DND-41 (cell line): ENCODE measurements at regions not wholly inside any gene's neighbourhood (a gene's known extent, or its start where the extent isn't known, plus 50 kb on each side); places are given as distances from the start of the nearest gene placed in this dataset.

ENCODE experiments used
- ATAC-seq: fragments of 200-7000 bp; cut with Tn5 transposase; 3 replicates; pipeline ENCODE4 v1.9.1; 2021; ENCODE audit warnings: low read depth; ENCODE audit not compliant: insufficient read depth
- DNase-seq: peaks from one replicate; pipeline ENCODE4 v3.0.0-alpha.2; 2020
- H2AFZ ChIP-seq: 2 replicates; pipeline ENCODE4 v1.6.0; 2012; ENCODE audit warnings: low read depth, low read length
- H3K27ac ChIP-seq: 2 replicates; pipeline ENCODE4 v1.5.1; 2012; ENCODE audit warnings: low read length, inconsistent platforms
- H3K27me3 ChIP-seq: fragments of 200-600 bp; sonication (generic); 2 replicates; pipeline ENCODE4 v1.6.0; 2012; ENCODE audit warnings: low read length, mild to moderate bottlenecking, inconsistent platforms; ENCODE audit not compliant: insufficient read depth, poor library complexity
- H3K36me3 ChIP-seq: 2 replicates; pipeline ENCODE4 v1.5.1; 2012; ENCODE audit warnings: low read length, inconsistent platforms; ENCODE audit not compliant: insufficient read depth
- H3K4me1 ChIP-seq: 2 replicates; pipeline ENCODE4 v1.5.1; 2012; ENCODE audit warnings: mild to moderate bottlenecking, low read length; ENCODE audit not compliant: insufficient read depth
- H3K4me2 ChIP-seq: 2 replicates; pipeline ENCODE4 v1.6.0; 2012; ENCODE audit warnings: mild to moderate bottlenecking, moderate library complexity, low read length, inconsistent platforms; ENCODE audit not compliant: insufficient read depth
- H3K4me3 ChIP-seq, 2 experiments: fragments of 200-600 bp in 1 of 2; shearing (Covaris generic) in 1 of 2; 2 replicates each; pipeline ENCODE4 v1.5.1; 2012 to 2016; ENCODE audit warnings: inconsistent platforms in 2 of 2, low read length in 2 of 2, mild to moderate bottlenecking in 2 of 2, low read depth in 1 of 2, moderate library complexity in 1 of 2
- H3K79me2 ChIP-seq: 2 replicates; pipeline ENCODE4 v1.6.0; 2012; ENCODE audit warnings: low read length, inconsistent platforms; ENCODE audit not compliant: insufficient read depth
- H3K9ac ChIP-seq: 2 replicates; pipeline ENCODE4 v1.6.0; 2012; ENCODE audit warnings: low read depth, mild to moderate bottlenecking, inconsistent platforms, low read length, moderate library complexity
- H3K9me3 ChIP-seq: 2 replicates; pipeline ENCODE4 v1.5.1; 2012; ENCODE audit warnings: low read length, moderate library complexity, mild to moderate bottlenecking, inconsistent platforms; ENCODE audit not compliant: insufficient read depth, severe bottlenecking
- H4K20me1 ChIP-seq: 2 replicates; pipeline ENCODE4 v1.6.0; 2012; ENCODE audit warnings: low read length; ENCODE audit not compliant: insufficient read depth
- CTCF ChIP-seq: IDR thresholded peaks from 2 replicates; pipeline ENCODE4 v1.5.1; 2012; ENCODE audit warnings: borderline replicate concordance, low read length, moderate library complexity, mild to moderate bottlenecking; ENCODE audit not compliant: poor library complexity, severe bottlenecking; ENCODE audit errors: extremely low read depth
- EZH2 ChIP-seq: IDR thresholded peaks from 3 replicates; pipeline ENCODE4 v1.6.1; 2012; ENCODE audit warnings: borderline replicate concordance, low read depth, mild to moderate bottlenecking, moderate library complexity, low read length, inconsistent platforms; ENCODE audit not compliant: severe bottlenecking

GRCh38 chr18:60563082-60563481 is 190.5 kb upstream of the MC4R start:
- Histone ChIP-seq H3K4me1 (peaks cover 6% of the 10 kb centered on the region), H3K79me2 (no peaks in the 10 kb centered on the region), H2AFZ (no peak overlapping the region), H4K20me1 (no peaks in the 10 kb centered on the region), H3K27ac (no peak overlapping the region), H3K4me3 (no peak overlapping the region), H3K9ac (no peak overlapping the region), H3K27me3 (no peaks in the 10 kb centered on the region), H3K9me3 (no peaks in the 10 kb centered on the region), H3K4me2 (no peak overlapping the region), H3K36me3 (no peaks in the 10 kb centered on the region)
- DNase-seq = no peak
- no peak for TF ChIP-seq CTCF
- TF ChIP-seq EZH2 = no peak
- ATAC-seq = no peak

GRCh38 chr18:60568220-60568619 is 195.6 kb upstream of the MC4R start:
- Histone ChIP-seq H3K4me3 (no peak overlapping the region), H2AFZ (no peak overlapping the region)

GRCh38 chr18:60570172-60570571 is 197.6 kb upstream of the MC4R start:
- peaks cover 9% of the 10 kb centered on the region for H3K4me1 ChIP-seq
- no peak overlapping the region for H3K4me2 ChIP-seq
- H3K27ac ChIP-seq = no peak overlapping the region
- DNase-seq (no peak), ATAC-seq (no peak)
- H2AFZ ChIP-seq = no peak overlapping the region
- H4K20me1 ChIP-seq = no peaks in the 10 kb centered on the region
- no peaks in the 10 kb centered on the region for H3K27me3 ChIP-seq
- H3K9ac ChIP-seq = no peak overlapping the region
- no peaks in the 10 kb centered on the region for H3K36me3 ChIP-seq
- no peak overlapping the region for H3K4me3 ChIP-seq
- H3K9me3 ChIP-seq = no peaks in the 10 kb centered on the region
- TF ChIP-seq EZH2 (no peak), CTCF (no peak)
- H3K79me2 ChIP-seq = no peaks in the 10 kb centered on the region

More at GRCh38 chr18:60568220-60568619, 195.6 kb upstream of the MC4R start:
- H4K20me1 ChIP-seq = no peaks in the 10 kb centered on the region
- H3K9me3 ChIP-seq = no peaks in the 10 kb centered on the region
- H3K79me2 ChIP-seq = no peaks in the 10 kb centered on the region
- TF ChIP-seq CTCF (no peak), EZH2 (no peak)
- H3K4me2 ChIP-seq = no peak overlapping the region
- DNase-seq (no peak), ATAC-seq (peak; percentile 48; the same call in 2 of the 3 replicates)
- H3K27me3 ChIP-seq = no peaks in the 10 kb centered on the region
- no peaks in the 10 kb centered on the region for H3K36me3 ChIP-seq
- H3K4me1 ChIP-seq = peaks cover 9% of the 10 kb centered on the region
- H3K27ac ChIP-seq = no peak overlapping the region
- H3K9ac ChIP-seq = no peak overlapping the region

DNA sequence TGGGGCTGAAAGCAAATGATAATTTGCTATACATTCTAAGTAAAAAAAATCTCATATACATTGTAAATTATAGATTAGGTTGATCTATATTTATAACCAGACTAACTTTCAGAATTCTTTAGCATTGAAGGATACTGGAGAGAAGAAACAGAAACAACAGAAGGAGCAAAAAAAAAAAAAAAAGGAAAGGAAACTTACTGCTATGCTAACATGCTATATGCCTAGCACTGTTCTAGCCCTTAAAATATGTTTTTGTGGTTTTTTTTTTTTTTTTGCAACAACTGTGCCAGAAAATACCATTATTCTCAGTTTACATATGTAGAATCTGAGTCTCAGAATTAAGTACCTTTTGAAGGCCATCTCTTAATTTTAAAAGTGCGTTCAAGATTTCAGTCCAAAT is 204.9 kb upstream of the MC4R start:
- no peaks in the 10 kb centered on the region for H4K20me1 ChIP-seq
- TF ChIP-seq CTCF (no peak), EZH2 (no peak)
- H3K79me2 ChIP-seq = no peaks in the 10 kb centered on the region
- no peak overlapping the region for H3K9ac ChIP-seq
- H3K27ac ChIP-seq = no peak overlapping the region
- no peak for DNase-seq
- H3K36me3 ChIP-seq = no peaks in the 10 kb centered on the region
- no peaks in the 10 kb centered on the region for H3K27me3 ChIP-seq
- H3K4me2 ChIP-seq = no peak overlapping the region
- no peaks in the 10 kb centered on the region for H3K9me3 ChIP-seq
- ATAC-seq = no peak
- H2AFZ ChIP-seq = no peak overlapping the region
- no peak overlapping the region for H3K4me3 ChIP-seq
- no peaks in the 10 kb centered on the region for H3K4me1 ChIP-seq
